ENCODE measurements at regions not wholly inside any gene's neighbourhood (a gene's known extent, or its start where the extent isn't known, plus 50 kb on each side); places are given as distances from the start of the nearest gene placed in this dataset.

- no peak for DNase-seq
Measured at GRCh38 chr13:89937420-89937819, 1410.1 kb upstream of the MIR17HG start.

- no peak for DNase-seq
Measured at GRCh38 chr13:89940383-89940782, 1407.1 kb upstream of the MIR17HG start.

- no peak for DNase-seq
Measured at GRCh38 chr13:89943139-89943538, 1404.3 kb upstream of the MIR17HG start.

DNA sequence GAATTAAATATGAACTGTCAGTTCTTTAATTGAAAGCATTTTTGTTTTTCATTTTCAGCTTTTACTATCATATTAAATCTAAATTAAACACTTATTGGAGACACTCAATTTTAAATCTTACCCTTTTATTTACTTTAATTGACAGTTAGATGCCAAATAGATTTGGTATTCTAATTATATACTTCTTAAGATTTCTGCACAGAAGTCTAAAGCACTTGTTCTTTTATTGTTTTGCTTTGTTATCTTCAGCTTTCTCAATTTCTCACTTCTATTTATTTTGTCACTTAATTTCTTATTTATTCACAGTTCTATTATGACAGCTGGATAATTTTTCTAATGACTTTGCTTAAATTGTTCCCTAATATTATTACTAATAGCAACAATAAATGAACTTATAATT, 1397.3 kb upstream of the MIR17HG start:
- no peak for DNase-seq

- no peak for DNase-seq
Measured at GRCh38 chr13:89951341-89951740, 1396.1 kb upstream of the MIR17HG start.

DNA sequence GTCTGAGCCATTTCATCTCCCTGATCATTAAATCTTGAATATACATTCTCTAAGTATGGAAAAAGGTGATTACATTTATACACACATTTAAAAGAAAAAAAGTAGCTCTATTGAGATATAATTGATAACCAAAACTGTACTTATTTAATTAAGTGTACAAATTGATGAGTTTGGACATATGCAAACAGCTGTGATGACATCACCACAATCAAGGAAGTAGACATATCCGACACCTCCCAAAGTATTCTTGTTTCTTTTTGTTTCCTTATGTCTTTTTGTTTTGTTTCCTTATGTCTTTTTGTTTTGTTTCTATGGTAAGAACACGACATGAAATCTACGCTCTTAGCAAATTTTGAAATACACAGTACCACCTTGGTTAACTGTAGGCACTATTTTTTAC, 1393.9 kb upstream of the MIR17HG start:
- no peak for DNase-seq

- no peak for DNase-seq
Measured at GRCh38 chr13:89955773-89956172, 1391.7 kb upstream of the MIR17HG start.

DNA sequence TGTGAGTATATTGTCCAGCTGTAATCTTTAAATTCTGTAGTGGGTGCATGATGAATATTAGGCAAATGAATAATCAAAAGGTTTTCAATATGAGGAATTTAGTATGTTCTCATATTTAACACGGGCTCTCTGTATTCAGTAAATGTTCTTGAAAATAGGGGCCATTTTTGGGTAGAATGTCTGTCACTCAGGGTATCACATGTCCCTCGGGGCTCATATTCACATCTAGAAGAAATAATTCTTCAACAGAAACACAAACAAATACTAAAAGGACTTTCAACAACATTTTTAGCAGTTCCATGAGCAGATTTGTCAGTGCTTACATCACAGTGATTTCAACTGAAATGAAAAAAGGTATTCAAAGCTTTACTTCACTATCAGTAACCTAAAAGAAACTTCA, 1388.4 kb upstream of the MIR17HG start:
- DNase-seq, result no peak

GRCh38 chr13:89965252-89965651, 1382.2 kb upstream of the MIR17HG start:
- DNase-seq, result no peak

DNA sequence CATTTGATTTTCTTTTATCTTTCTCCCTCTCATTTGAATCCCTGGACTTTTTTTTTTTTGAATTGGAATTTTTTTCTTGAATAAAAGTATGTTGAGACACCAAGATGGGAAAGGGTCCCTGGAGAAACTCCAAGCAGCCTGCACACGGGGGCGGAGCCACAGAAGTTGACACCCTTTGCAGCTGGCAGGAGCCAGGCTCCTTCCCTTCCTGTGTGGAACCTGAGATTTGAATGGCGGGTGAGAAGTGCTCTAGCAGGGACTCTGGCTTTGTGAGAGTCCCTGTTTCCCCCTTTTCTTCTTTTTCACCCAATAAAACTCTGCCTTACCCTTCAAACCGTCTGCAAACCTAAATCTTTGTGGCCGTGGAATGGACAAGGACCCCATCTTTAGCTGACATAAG, 1381.0 kb upstream of the MIR17HG start:
- DNase-seq, result no peak

- DNase-seq, result no peak
Measured at GRCh38 chr13:89967701-89968100, 1379.8 kb upstream of the MIR17HG start.

DNA sequence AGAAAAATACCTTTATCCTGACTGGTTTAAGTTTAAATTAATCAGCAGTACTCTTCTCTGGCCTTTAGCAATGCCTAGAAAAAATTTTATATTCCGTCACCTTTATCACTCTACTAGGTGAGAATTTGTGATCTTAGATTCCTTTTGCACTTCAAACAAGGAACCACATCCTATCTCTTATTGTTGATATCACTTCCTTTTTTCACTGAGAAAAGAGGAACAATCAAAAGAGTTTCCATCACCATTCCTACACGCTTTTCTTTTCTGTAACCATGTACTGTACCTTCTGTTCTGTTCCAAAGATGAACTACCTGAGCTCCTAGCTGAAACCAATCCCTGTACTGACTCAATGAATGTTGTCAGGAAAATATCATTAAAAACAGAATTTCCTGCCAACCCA, 1379.0 kb upstream of the MIR17HG start:
- DNase-seq, result no peak

GRCh38 chr13:89970353-89970709, 1377.2 kb upstream of the MIR17HG start:
- no peak for DNase-seq

GRCh38 chr13:89977203-89977602, 1370.3 kb upstream of the MIR17HG start:
- no peak for DNase-seq

GRCh38 chr13:89980896-89981295, 1366.6 kb upstream of the MIR17HG start:
- DNase-seq, result no peak

GRCh38 chr13:89982407-89983095, 1364.9 kb upstream of the MIR17HG start:
- no peak for DNase-seq

- no peak for DNase-seq
Measured at GRCh38 chr13:89988206-89988605, 1359.3 kb upstream of the MIR17HG start.

GRCh38 chr13:90003566-90003965, 1343.9 kb upstream of the MIR17HG start:
- no peak for DNase-seq

GRCh38 chr13:90008707-90009149, 1338.8 kb upstream of the MIR17HG start:
- no peak for DNase-seq

GRCh38 chr13:90014038-90014437, 1333.4 kb upstream of the MIR17HG start:
- no peak for DNase-seq

GRCh38 chr13:90015565-90016507, 1331.7 kb upstream of the MIR17HG start:
- DNase-seq, result no peak

GRCh38 chr13:90016688-90017087, 1330.8 kb upstream of the MIR17HG start:
- no peak for DNase-seq

- DNase-seq, result no peak
Measured at GRCh38 chr13:90020536-90021070, 1326.9 kb upstream of the MIR17HG start.

DNA sequence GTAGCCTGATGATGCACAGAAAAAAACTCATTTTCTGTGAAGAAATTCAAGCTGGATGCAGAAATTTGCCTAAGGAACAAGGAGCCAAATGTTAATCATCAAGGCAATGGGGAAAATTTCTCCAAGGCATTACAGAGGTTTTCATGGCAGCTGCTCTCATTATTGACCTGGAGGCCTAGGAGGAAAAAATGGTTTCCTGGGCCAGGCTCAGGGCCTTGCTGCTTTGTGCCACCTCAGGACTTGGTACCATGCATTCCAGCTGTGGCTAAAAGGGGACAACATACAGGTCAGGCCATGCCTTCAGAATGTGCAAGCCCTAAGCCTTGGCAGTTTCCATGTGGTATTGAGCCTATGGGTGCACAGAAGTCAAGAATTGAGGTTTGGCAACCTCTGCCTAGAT, 1320.1 kb upstream of the MIR17HG start:
- no peak for DNase-seq

Data from NCI-H1417 treated with DMSO at 0.1 percent for 48 hours (cell line).